ENCODE measurements at regions not wholly inside any gene's neighbourhood (a gene's known extent, or its start where the extent isn't known, plus 50 kb on each side); places are given as distances from the start of the nearest gene placed in this dataset.

GRCh38 chr3:145953316-145953715 lies 207.7 kb downstream of the PLOD2 start:
- Histone ChIP-seq H3K27ac (no peak overlapping the region), H3K36me3 (no peaks in the 10 kb centered on the region), H3K27me3 (no peaks in the 10 kb centered on the region), H3K4me3 (no peak overlapping the region), H3K4me1 (no peaks in the 10 kb centered on the region), H3K9me3 (no peaks in the 10 kb centered on the region)
- DNase-seq (no peak), FAIRE-seq (no peak), ATAC-seq (no peak)
- intact Hi-C loops (cut with DNase I), result no loop called here
- TF ChIP-seq, protein P1, sequence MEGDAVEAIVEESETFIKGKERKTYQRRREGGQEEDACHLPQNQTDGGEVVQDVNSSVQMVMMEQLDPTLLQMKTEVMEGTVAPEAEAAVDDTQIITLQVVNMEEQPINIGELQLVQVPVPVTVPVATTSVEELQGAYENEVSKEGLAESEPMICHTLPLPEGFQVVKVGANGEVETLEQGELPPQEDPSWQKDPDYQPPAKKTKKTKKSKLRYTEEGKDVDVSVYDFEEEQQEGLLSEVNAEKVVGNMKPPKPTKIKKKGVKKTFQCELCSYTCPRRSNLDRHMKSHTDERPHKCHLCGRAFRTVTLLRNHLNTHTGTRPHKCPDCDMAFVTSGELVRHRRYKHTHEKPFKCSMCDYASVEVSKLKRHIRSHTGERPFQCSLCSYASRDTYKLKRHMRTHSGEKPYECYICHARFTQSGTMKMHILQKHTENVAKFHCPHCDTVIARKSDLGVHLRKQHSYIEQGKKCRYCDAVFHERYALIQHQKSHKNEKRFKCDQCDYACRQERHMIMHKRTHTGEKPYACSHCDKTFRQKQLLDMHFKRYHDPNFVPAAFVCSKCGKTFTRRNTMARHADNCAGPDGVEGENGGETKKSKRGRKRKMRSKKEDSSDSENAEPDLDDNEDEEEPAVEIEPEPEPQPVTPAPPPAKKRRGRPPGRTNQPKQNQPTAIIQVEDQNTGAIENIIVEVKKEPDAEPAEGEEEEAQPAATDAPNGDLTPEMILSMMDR (IDR thresholded peaks at IDR 0.05), result no peak
- whole genome bisulfite sequencing, 2 donors, result 90 to 92% methylated on average over 3 of the region's 3 CpGs

GRCh38 chr3:145959457-145960088 lies 201.4 kb downstream of the PLOD2 start:
- no peak overlapping the region for H3K27ac ChIP-seq
- ATAC-seq, result no peak
- no peak overlapping the region for H3K4me3 ChIP-seq
- TF ChIP-seq, protein P1 (IDR thresholded peaks at IDR 0.05), result no peak
- H3K9me3 ChIP-seq, result no peaks in the 10 kb centered on the region
- no peaks in the 10 kb centered on the region for H3K4me1 ChIP-seq
- no peak for FAIRE-seq
- H3K27me3 ChIP-seq, result no peaks in the 10 kb centered on the region
- H3K36me3 ChIP-seq, result no peaks in the 10 kb centered on the region
- intact Hi-C loops (cut with DNase I), result no loop called here
- WGBS, 2 donors, result 90 to 91% methylated on average over 2 of the region's 2 CpGs
- no peak for DNase-seq

GRCh38 chr3:145963111-145963510 lies 197.9 kb downstream of the PLOD2 start:
- Histone ChIP-seq H3K36me3 (no peaks in the 10 kb centered on the region), H3K27ac (no peak overlapping the region), H3K4me3 (no peak overlapping the region), H3K9me3 (no peaks in the 10 kb centered on the region), H3K4me1 (no peaks in the 10 kb centered on the region), H3K27me3 (no peaks in the 10 kb centered on the region)
- FAIRE-seq, result no peak
- intact Hi-C loops (cut with DNase I), result no loop called here
- 65 to 66% methylated on average over 2 of the region's 2 CpGs for WGBS, 2 donors
- TF ChIP-seq, protein P1 (IDR thresholded peaks at IDR 0.05), result no peak
- no peak for DNase-seq
- ATAC-seq, result no peak

DNA sequence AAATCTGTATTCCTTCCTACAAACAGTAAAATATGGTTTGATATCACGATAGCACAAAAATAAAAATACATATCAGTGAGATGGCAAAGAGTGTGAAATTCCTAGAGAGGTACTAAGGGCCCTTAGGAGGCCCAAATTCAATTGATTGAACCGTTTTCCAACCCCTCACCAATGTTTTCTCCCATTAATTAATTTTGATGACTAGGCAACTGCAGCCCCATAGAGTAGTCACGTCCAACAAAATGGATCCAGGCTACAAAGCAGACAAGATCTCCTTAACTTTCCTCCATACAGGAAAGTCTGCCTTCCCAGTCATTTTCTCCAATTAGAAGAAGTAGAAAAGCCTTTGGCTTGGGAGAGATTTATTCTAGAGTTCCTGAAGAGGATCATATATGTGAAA lies 193.9 kb downstream of the PLOD2 start:
- Histone ChIP-seq H3K4me3 (no peak overlapping the region), H3K4me1 (peaks cover 0 to 4% (median 0%) of the 10 kb centered on the region in 3 donors), H3K9me3 (no peaks in the 10 kb centered on the region), H3K27ac (no peak overlapping the region), H3K36me3 (no peaks in the 10 kb centered on the region), H3K27me3 (no peaks in the 10 kb centered on the region)
- 70 to 81% methylated on average over 3 of the region's 3 CpGs for WGBS, 2 donors
- ATAC-seq (no peak), DNase-seq (no peak), FAIRE-seq (no peak)
- TF ChIP-seq, protein P1 (IDR thresholded peaks at IDR 0.05), result no peak
- intact Hi-C loops (cut with DNase I), result no loop called here

DNA sequence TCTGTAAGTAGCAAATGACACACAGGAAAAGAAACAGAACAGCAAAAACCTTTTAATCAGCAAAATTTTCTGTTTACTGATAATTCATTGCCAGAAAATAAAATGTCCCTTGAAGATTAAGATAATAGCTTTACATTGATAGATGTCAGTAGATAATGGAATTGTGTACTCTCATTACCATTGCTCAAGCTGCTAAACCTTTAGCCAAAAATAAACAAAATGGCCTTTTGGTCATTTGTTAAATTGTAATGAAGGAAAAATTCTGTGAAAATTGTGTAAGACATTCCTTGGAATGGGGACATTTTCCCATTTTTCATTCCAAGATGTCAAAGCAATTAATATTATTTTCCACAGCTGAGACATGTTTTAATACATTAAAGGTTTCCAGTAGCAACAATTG lies 189.8 kb downstream of the PLOD2 start:
- Histone ChIP-seq H3K27ac (no peak overlapping the region), H3K9me3 (no peaks in the 10 kb centered on the region), H3K4me3 (no peak overlapping the region), H3K36me3 (no peaks in the 10 kb centered on the region), H3K4me1 (peaks cover 0 to 4% (median 0%) of the 10 kb centered on the region in 3 donors), H3K27me3 (no peaks in the 10 kb centered on the region)
- FAIRE-seq (no peak), DNase-seq (no peak), ATAC-seq (no peak)
- TF ChIP-seq, protein P1 (IDR thresholded peaks at IDR 0.05), result no peak
- intact Hi-C loops (cut with DNase I), result no loop called here
